RCC 7860 (cell line): ENCODE measurements at regions not wholly inside any gene's neighbourhood (a gene's known extent, or its start where the extent isn't known, plus 50 kb on each side); places are given as distances from the start of the nearest gene placed in this dataset.

Experiments used
- DNase-seq: peaks from one replicate; pipeline ENCODE4 v3.0.0-alpha.2; 2015; ENCODE audit warnings: low spot score
- FAIRE-seq: peaks from 2 replicates; lab custom pipeline; 2012; peaks lifted over from hg19 to GRCh38; lab: Jason Lieb, UNC

DNA sequence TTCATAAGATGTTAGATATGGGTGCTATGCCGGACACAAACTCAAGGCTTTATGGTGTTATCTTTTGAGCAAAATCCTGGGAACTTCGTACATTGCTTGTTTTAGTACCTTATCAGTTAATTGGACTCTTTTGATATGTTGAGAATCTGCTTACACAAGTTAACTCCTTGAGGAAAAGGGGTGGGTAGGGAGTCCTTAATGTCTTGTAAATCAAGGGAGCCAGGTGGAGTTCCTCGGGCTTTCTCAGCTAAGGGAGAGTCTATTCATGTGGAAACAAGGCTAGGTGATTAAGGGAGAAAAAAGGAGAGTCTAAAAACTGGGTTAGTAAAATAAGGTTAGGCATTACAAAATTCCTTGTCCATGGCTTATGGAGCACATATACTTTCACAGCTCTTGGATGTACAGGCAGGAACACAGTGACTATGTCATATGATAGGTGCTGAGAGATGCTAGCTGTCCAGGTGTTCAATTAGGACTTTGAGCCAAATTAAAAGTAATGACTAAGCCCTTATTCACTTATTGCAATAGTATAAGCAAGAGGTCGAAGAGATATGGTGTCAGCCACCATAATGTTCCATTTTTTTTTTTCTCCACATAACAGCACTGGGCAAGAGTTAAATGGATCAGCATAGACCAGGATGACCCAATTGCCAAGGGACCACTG is 59.5 kb upstream of the DYNAP start:
- FAIRE-seq (no peak), DNase-seq (no peak)

DNA sequence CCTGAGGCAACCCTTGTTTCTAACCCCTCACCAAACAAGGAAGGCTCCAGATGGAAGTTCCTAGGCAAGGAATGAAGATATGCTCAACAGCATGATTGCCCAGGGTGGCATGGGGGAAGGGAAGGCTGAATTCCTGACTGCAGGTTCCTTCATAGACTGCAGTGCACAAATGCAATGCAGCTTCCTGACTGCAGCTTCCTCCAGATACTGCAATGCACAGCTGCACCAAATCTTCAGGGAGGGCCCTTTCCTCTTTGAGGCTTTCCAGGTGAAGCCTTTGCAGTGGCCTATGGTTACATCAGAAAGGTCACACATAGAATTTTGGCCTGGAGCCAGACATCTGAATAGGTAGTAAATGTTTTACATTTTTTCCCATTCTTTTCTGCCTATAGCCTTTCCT is 58.8 kb upstream of the DYNAP start:
- DNase-seq (no peak), FAIRE-seq (no peak)

DNA sequence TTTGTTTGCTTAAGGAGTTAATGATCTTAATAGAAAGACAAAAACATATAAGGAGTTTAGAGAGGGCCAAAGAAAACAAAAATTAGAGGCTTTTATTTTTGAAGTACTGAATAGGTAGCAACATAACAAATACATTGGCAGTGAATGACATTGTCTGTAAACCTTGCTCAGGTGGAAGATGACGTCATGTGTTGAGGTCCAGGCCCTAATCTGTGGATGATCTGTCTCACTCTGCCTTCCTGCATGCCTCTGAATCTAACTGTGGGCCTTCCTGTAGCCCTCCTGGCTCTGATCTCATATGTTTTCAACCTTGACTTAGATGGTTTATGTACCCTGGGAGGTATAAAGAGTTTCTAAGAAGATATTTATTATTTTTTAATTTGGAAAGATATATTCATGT is 58.1 kb upstream of the DYNAP start:
- FAIRE-seq (no peak), DNase-seq (no peak)
